Kidney tubule cell (primary cell): ENCODE measurements at regions not wholly inside any gene's neighbourhood (a gene's known extent, or its start where the extent isn't known, plus 50 kb on each side); places are given as distances from the start of the nearest gene placed in this dataset.
"Not testable (repeated sequence)": the region's sequence is repeated elsewhere in the genome, so short reads cannot be mapped to it uniquely, and the experiment has no call there.

Experiments
- DNase-seq: peaks from one replicate; pipeline ENCODE4 v3.0.0-alpha.2; 2018; ENCODE audit warnings: low spot score

DNA sequence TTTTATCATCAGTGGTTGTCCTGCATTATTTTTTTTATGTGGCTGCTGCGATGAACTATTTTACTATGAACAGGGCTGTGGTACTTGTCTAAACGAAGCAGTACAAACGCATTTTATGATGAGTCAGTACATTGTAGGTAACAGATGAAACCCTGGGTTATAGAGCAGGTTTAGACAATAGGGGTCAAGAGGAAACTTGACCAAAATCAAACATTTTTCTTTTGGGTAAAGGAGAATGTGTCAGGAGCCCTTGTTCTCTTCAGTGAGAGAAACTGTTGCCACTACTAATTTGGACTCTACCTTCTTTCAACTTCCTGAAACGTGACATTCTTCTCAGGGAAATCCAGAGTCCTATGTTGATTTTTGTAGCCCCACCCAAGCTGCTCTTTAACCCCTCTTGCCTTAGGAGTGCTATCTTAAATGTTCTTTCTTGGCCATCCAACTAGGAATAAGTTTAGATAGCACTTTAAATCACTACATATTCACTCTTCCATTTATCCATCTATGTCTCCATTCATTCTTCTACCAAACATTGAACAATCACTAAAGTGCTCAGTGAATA lies 415.8 kb upstream of the NR3C2 start:
- no peak for DNase-seq

DNA sequence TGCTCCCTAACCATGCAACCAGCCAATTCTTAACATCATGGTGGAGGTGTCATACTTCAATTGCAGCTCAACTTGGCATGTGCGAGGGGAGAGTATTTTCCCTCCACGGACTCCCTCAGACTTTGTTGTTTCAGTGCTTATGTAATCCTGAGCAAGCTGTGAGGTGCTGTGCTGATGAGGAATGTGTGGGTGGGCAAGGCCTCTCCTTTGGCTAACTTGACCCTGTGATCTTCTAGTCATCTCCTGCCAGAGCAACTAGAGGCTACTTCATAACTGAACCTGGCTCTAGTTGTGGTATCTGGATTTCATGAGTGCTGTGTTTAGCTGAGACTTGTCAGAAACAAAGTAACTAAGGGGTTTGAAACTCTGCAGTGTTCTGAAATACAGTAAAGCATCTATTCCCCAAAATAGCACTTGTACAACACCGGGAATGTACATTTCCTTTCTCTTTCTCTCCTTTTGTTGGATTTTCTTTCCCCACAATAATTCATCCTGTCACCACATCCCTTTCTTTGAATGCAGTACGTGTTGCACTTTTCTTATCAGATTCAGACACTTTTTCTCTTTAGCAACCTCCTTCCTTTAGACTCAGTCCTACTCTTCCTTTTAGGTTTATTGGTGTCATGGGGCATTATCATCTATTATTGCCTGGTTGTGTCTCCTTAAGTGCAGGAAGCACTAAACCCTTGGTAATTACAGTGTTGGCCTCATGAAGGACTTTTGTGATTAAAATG lies 415.2 kb upstream of the NR3C2 start:
- DNase-seq: peak; percentile 55

DNA sequence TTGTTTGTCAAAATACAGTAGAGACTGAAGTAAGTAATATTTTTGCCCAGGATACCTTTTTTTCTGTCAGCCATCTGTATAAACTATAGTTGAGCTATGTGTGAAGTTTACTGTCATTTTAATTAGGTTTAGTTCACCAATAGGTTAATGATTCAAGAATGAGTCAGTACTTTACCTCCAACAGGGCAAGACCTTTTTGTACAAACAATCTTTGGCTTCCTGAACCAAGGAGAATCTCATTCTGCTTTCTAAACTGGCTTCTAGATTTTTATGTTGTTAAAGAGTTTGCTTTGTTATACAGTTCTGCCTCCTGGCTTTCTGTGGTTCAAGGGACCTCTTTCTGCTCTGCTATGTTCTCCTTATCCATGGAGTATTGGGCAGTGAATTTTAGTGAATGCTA lies 412.0 kb upstream of the NR3C2 start:
- DNase-seq: peak; percentile 77

DNA sequence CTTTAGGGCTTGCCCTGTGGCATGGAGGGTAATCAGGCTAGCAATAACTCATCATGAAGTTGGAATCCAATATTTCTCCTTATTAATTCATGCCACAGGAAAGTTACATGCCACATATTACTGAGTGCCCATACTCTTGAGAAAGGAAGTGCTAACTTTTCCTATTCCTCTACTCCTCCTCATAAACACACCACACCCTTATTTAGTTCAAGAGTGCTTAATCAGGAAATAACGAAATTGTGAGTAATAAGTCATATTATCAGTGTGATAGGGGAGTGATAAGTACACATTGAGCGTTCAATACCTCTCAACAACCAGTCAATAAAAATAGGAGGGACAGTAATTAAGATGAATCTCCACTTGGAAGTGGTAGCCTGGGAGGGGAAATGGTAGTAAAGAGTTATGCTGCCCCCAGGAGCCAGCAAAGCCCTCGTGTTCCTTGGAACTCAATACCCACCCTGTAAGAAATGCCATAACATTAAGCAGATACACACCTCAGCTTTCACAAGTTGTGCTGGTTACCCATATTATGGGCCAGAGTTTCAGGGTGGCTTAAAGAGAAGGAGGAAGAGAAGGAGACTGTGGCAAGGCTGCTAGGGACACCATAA lies 410.0 kb upstream of the NR3C2 start:
- no peak for DNase-seq

DNA sequence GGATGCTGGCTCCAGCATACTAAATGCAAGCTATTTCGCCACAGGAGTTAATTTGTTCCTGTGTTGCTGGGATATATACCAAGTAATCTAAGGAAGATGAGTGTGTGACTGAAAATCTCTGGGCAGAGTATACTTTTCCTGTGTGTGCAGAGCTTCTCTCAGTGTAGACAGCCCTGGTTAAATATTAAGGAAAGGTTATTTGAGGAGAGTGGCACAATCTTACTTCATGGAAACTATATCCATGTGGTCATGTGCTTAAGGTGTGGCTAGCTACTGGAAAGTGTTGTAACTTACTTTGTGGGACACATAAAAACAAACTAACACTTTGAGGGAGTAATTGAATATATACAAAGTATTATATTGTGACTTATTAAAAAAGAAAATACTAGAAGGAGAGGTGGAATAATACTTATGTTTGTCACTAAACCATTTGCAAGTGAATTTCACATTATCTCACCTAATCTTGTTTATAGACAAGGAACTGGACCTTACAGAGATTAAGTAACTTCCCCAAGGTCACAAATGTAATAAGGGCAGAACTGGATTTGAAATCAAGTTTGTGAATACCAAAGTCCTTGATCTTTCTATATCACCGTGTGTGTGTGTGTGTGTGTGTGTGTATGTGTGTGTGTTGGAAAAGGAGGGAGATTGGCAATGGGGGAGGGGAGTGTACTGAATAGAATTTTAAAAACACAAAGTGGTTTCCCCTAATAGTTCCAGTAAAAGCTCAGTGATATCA lies 408.2 kb upstream of the NR3C2 start:
- DNase-seq: peak; percentile 81

DNA sequence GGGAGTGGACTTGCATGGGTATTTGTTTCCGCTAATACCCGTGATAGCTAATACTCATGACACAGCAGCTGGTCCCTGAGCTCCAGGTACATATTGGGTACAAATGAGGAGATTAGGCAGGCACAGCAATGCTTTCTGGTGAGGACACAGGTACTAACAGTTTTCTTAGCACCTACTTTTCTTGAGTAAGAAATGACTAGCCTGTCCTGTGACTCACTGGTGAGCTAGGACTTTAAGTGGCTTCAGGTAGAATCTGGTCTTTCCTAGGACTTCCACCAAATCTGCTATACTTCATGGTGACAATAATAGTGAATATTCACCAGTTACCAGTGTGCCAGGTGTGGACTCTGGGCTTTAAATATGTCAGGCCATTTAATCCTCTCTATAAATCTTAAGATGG lies 407.4 kb upstream of the NR3C2 start:
- DNase-seq: peak; percentile 37

DNA sequence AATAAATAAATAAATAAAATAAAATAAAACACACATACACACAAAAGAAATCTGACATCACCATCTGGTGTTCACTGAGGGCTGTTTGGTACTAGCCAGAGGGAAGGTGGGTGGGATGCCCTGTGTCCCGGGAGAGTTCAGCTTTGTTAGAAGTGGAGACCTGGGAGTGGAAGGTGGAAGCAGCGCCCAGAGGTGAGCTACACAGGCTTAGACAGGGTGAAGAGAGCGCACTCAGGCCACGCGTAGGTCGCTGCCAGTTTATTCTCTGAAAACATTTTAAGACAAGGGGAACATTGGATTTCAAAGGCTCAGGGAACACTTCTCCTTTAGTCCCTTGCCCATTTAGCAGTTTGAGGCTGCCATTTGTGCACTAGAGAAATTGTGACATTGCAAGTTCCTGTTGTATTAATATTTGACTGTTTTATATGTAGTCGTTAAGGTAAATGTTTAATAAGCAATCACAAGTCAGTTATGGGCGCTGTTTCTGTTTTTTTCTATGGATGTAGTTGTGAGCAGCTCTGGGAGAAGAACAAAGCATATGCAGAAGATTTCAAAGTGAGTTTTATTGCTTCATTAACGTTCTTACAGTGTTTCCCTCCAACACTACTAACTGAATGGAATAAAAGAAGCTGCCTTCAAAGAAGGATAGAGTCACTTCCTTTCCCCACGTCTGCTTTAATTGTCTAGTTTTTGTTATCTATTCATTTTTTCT lies 405.5 kb upstream of the NR3C2 start:
- DNase-seq: no peak

DNA sequence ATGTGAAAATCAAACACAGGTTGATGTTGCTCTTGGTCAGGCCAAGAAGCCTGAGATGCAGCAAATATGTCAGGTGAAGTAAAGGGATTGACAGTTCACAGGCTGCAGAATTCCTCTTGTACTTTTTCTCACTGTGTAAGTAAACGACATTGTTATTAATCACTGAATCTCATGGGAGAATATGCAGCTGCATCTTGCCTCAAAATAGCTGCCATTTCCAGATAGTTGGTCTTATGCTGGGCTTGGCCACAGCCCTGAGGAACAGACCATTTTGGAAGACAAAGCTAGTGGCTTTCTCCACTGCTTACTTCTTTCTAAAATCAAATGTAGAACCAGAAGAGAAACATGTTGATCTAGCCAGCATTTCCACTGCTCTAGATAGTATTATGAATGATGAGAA lies 403.4 kb upstream of the NR3C2 start:
- DNase-seq: no peak

DNA sequence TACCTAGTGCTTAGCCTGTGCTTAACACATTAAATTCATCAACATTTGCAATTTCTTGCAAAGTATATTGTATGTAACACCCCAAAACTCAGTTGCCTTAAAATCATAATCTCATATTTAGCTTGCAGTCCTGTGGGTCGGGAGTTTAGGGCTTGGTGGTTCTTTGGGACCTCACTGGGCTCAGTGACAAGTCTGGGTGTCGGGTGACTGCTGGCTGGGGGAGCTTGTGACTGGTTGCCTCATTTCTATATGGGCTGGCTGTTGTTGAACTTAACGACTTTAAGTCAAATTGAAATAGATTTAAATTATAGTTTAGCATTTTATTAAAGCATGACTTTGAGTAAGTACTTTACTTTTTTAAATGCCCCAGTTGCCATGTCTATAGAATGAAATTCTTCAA lies 401.4 kb upstream of the NR3C2 start:
- no peak for DNase-seq

DNA sequence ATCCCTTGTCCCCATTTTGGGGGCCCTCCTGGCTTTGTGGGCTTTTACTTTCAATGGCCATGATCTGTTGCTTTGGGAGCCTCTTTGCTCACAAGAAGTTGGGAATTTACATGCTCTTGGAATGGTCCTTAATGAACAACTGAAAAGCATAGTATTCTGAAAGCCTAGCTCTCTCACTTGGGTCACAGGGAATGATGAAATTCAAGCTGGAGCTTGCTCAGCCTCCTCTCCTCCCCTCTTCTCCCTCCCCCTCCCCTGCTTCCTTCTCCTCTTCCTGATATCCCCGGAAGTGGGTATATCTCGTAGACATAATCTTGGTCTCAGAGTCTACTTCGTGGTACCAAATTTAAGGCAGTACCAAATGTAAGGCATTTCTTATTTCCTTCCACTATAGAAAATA lies 400.6 kb upstream of the NR3C2 start:
- DNase-seq: no peak

DNA sequence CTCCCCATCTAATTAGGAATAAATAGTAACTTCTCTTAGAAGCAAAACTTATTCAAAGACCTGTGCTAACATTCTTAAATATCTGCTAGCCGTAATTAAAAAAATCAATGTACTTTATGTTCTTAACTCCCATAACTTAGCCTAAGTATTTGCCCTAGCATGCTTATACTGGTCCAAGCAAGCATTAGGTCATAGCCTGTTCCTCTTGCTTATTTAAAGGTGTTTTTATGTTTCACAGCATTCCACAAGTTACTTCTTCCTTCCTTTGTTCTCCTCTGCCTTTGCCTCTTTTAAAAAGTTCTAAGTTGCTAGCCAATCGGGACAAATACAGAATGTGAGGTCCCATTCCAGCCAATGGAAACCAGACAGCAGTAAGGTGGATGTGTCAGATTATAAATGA lies 395.4 kb upstream of the NR3C2 start:
- not testable (repeated sequence) for DNase-seq

DNA sequence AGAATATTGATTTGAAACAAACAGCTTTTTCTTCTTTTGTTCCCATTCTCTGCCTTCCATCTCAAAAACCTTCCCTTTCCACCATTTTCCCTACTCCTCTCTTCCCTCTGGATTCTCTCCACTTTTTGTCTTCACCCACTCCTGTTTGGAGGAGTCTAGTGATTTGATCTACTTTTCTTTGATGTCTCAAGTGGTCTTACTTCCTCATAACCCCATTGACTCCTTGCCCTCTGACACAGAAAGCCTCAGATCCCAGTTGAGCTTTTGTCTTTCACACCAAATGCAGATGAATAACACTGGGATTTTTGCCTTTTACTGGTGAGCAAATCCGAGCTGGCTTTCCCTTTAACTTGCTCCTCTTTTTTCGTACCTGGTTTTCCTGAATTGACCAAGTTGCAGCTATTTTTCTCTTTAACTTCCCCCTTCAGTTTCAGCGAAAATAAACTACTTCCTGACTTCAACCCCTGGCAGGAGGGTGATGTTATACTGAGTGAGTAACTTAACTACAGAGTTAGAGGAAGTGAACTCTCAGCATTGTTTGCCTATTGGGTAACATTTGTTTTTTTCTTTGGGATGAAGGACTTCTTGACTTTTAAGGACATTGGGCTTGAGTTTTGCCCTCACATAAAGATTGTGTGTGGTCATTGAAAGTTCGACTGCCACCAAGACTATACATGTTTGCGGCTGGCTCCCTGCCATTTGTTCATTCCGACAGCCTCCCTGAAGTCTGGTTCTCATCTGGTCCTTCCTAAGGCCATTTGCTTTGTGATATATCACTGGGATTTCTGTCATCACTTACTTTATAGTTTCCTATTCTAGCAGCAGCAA lies 392.8 kb upstream of the NR3C2 start:
- peak; percentile 87 for DNase-seq

DNA sequence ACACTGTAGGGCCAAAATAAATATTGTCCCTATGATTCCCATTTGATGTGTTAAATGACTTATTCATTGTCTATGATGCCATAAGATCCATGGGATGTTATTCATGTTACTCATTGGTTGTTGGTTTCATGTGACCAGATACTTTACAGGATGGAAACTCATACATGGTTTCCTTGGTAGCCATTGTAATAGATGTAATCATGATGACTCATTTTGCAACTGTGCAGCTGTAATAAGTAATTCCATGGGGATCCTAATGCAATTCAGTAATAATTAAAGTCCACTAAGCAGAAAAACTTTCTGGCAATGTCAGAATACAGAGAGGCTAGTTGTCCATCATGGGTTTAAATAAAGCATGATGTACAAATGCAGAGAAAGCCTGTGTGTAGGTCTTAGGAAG lies 389.7 kb upstream of the NR3C2 start:
- DNase-seq: peak; percentile 97

DNA sequence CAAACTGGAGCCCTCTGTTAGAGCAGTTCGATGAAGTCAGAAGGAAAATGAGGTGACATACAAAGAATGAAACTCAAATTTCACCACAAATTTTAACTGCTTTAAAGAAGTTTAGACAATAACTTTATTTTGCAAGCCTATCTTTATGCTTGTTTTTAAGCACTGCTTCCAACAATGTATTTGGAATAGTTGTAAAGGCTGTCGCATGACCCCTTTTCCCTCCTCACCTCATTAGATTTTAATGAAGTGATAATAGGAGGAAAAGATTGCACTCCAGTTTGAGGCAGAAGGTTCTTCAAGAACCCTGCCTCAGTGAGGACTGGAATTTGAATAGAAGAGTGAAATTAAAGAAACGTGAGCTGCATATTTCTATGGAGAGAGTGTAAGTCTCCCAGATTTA lies 386.1 kb upstream of the NR3C2 start:
- DNase-seq: no peak

DNA sequence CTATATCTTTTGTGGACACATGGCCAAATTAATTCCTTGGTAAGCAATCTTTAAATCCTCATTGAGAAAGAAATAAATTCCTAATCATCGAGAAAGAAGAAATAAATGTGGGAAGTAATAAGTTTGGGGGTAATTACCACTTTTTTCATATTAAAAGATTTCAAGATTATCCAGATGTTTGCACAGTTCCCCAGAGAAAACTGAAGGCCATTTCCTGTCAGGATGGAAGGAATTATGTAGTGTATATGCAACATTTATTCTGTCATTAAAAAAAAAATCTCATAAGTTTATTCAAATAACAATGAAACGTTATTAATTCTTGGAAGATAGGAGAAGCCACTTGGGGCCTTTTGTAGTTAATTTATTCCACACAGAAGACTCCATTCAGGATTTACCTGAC lies 385.6 kb upstream of the NR3C2 start:
- DNase-seq: no peak

DNA sequence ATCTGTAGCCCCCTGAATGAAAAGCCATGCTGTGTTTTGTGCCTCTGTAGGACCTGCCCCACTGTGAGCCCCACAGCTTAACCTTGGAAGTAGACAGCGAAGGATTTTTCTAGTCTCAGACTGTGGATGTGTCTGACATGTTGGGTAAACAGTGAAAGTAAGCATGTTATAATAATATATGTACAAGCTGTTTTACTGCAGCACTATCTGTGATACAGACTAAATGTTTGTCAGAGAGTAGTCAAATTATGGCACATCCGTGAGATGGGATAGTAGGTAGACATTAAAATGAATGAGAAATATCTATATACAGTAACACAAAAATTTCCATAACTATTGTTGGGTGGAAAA lies 381.2 kb upstream of the NR3C2 start:
- no peak for DNase-seq

DNA sequence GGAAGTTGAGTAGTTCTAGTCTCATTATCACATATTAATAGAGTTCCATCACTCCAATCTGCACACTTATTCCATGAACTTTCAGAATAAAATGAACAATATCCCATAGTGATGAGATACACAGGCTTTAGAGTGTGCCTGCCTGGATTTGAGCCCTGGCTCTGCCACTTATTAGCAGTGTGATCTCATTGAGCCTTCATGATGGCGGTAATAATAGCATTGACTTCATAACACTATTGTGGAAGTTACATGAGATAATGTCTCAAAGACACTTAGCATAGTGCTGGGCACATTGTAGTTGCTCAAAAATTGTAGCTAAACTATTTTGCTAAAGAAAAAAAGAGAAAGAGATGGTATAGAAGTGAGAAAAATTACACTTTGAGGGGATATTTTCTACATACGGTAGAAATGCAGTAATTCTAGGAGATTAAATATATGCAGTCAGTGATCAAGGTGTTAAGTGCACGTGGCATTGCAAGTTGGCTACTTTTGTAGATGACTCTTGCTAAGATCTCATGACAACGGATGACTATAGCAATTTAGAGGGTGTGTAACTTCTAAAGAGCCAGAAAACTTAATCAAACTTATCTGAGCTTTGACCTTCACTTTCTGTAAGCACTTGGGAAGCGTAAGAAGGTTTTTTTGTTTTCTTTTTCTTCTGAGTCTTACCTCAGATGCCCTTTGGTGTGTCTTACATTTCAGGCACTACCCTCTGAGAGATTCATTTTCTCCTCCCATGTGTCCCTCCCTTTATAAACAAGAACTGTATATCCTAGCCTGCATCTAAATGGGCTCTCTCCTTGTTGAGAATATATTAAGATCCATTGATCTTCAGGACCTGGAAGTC lies 380.6 kb upstream of the NR3C2 start:
- DNase-seq: no peak

DNA sequence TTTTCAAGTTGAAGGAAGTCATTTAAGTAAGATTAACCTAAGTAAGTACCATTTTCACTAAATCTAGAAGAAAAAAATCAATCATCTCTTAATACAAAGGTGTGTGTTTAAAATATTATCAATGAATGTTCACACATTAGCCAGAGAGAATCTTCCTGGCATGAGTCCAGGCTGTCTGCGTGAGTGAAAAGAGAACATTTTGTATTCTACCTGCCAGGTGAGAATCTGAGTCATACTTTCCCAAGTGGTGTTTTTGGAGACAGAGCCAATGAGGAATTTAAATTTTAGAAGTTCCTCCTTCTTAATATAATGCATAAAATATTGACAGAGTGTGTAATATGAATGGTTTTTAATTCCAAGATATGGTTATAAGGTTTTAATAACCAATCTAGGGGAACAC lies 371.8 kb upstream of the NR3C2 start:
- DNase-seq: peak; percentile 52

DNA sequence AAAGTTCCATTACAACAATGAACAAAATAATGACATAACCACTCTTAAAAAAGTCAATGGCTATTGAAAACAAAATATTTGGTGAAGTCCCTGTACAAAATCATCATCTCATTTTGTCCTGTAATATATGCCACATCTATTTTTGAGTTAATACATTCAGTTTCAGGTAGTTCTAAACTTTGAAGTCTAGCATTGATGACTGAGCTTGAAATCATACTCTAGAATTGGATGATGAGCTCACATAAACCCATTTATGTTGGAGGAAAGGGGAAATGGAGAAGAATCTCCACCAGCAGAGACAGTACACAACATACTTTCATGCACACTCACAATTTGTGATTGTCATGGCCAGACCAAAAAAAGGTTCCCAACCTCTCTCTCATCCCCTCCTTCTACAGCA lies 371.1 kb upstream of the NR3C2 start:
- DNase-seq: no peak

DNA sequence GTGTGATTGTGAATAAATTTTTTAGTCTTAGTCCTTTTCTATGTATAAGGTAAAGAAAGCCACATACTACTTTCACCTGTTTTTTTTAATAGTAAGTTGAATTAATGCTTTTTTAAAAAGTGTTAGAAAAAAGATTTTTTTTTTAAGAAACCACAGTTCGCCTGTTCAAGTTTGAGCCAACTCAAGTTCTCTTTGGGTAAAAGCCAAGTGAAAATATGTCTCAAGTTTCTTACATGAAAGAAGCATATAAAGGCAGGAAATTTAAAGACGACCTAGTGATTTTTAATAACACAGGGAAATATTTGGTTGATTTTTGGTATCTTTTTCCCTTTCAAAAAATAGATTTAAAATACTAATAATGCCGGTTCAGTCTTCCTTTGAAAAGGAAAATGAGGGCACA lies 369.9 kb upstream of the NR3C2 start:
- no peak for DNase-seq

DNA sequence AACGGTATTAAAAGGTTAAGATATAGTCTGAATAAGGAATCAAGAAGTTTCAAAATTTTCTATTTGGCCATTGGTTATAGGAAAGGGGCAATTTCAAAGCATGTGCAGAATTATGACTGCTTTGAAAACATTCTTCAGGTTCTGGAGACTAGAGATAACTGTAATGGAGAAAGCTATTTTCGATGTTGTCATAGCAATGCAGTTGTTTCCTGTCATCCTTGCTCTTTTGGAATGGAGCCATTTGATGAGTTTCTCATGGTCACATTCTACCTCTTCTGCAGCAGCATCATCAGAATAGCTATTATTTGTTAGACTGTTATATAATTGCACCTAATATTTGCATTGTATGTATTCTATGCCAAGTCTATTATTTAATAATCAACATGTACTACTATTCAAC lies 368.2 kb upstream of the NR3C2 start:
- DNase-seq: no peak
